ENCODE measurements at regions not wholly inside any gene's neighbourhood (a gene's known extent, or its start where the extent isn't known, plus 50 kb on each side); places are given as distances from the start of the nearest gene placed in this dataset.

- TF ChIP-seq POLR2A (IDR thresholded peaks at IDR 0.05; ENCODE audit: low read depth, low read length) (no peak), POLR2AphosphoS5 (IDR thresholded peaks at IDR 0.05; ENCODE audit: low read depth, low read length) (no peak)
These were observed 2182.9 kb upstream of the TENM3 start for GRCh38 chr4:180060159-180060889.
